ENCODE measurements at regions not wholly inside any gene's neighbourhood (a gene's known extent, or its start where the extent isn't known, plus 50 kb on each side); places are given as distances from the start of the nearest gene placed in this dataset.

GRCh38 chr18:22015156-22015555 is 154.2 kb upstream of the GATA6 start:
- Histone ChIP-seq H3K36me3 (ENCODE audit: low read depth, missing control alignments) (no peaks in the 10 kb centered on the region), H3K27ac (no peak overlapping the region), H3K4me1 (no peaks in the 10 kb centered on the region), H3K9me3 (no peaks in the 10 kb centered on the region), H3K27me3 (no peaks in the 10 kb centered on the region), H3K4me3 (no peak overlapping the region)
- DNase-seq: no peak
- WGBS, 2 donors: 92 to 97% methylated on average over 2 of the region's 2 CpGs
- intact Hi-C loops (cut with DNase I; ENCODE audit: low total_unique reads): no loop called here
- no peak for TF ChIP-seq CTCF (IDR thresholded peaks at IDR 0.05)

GRCh38 chr18:22018366-22018765 is 151.0 kb upstream of the GATA6 start:
- DNase-seq: no peak
- 68 to 71% methylated on average over 3 of the region's 3 CpGs for WGBS, 2 donors
- TF ChIP-seq POLR2A (IDR thresholded peaks at IDR 0.05) (no peak), CTCF (IDR thresholded peaks at IDR 0.05) (no peak)
- no peaks in the 10 kb centered on the region for H3K4me1 ChIP-seq
- no peaks in the 10 kb centered on the region for H3K36me3 ChIP-seq (ENCODE audit: low read depth, missing control alignments)
- no peaks in the 10 kb centered on the region for H3K9me3 ChIP-seq
- H3K27me3 ChIP-seq: no peaks in the 10 kb centered on the region
- no peak overlapping the region for H3K27ac ChIP-seq
- no peak overlapping the region for H3K4me3 ChIP-seq
- intact Hi-C loops (cut with DNase I; ENCODE audit: low total_unique reads): no loop called here

- H3K4me3 ChIP-seq: no peak overlapping the region
- no peak for DNase-seq
- intact Hi-C loops (cut with DNase I; ENCODE audit: low total_unique reads): no loop called here
- no peaks in the 10 kb centered on the region for H3K27me3 ChIP-seq
- H3K4me1 ChIP-seq: no peaks in the 10 kb centered on the region
- TF ChIP-seq POLR2A (IDR thresholded peaks at IDR 0.05) (no peak), CTCF (IDR thresholded peaks at IDR 0.05) (no peak)
- H3K27ac ChIP-seq: no peak overlapping the region
- H3K9me3 ChIP-seq: no peaks in the 10 kb centered on the region
- H3K36me3 ChIP-seq (ENCODE audit: low read depth, missing control alignments): no peaks in the 10 kb centered on the region
- WGBS, 2 donors: 88 to 94% methylated on average over 5 of the region's 5 CpGs
Measured at GRCh38 chr18:22019193-22019592, 150.2 kb upstream of the GATA6 start.

- DNase-seq: no peak
- intact Hi-C loops (cut with DNase I; ENCODE audit: low total_unique reads): no loop called here
- 79 to 81% methylated on average over 12 of the region's 12 CpGs for WGBS, 2 donors
- Histone ChIP-seq H3K27me3 (no peaks in the 10 kb centered on the region), H3K36me3 (ENCODE audit: low read depth, missing control alignments) (no peaks in the 10 kb centered on the region), H3K4me1 (no peaks in the 10 kb centered on the region), H3K9me3 (no peaks in the 10 kb centered on the region), H3K4me3 (no peak overlapping the region), H3K27ac (no peak overlapping the region)
- TF ChIP-seq CTCF (IDR thresholded peaks at IDR 0.05) (no peak), POLR2A (IDR thresholded peaks at IDR 0.05) (no peak)
Measured at GRCh38 chr18:22020127-22020866, 149.1 kb upstream of the GATA6 start.

GRCh38 chr18:22020867-22021370 is 148.5 kb upstream of the GATA6 start:
- Histone ChIP-seq H3K4me1 (peaks cover 1% of the 10 kb centered on the region), H3K27me3 (no peaks in the 10 kb centered on the region), H3K36me3 (ENCODE audit: low read depth, missing control alignments) (no peaks in the 10 kb centered on the region), H3K27ac (no peak overlapping the region), H3K9me3 (no peaks in the 10 kb centered on the region), H3K4me3 (no peak overlapping the region)
- WGBS, 2 donors: 68 to 72% methylated on average over 7 of the region's 7 CpGs
- TF ChIP-seq CTCF (IDR thresholded peaks at IDR 0.05): no peak
- intact Hi-C loops (cut with DNase I; ENCODE audit: low total_unique reads): no loop called here
- DNase-seq: no peak
